IMR-90 (cell line): ENCODE measurements at regions not wholly inside any gene's neighbourhood (a gene's known extent, or its start where the extent isn't known, plus 50 kb on each side); places are given as distances from the start of the nearest gene placed in this dataset.

Experiments
- ATAC-seq: fragments of 200-7000 bp; cut with Tn5 transposase; 2 replicates; pipeline ENCODE4 v1.9.1; 2020; ENCODE audit warnings: low read depth, mild to moderate bottlenecking, moderate library complexity
- BruUV-seq: library from RNA; stranded (reverse); fragments of 400-500 nt; replicated peaks from 2 replicates; lab custom pipeline; 2021; lab: Mats Ljungman, UMichigan
- CTCF ChIA-PET: fragments of 300-600 bp; formaldehyde crosslinking; extraction: SDS; loops from one replicate; lab custom pipeline; 2021; ENCODE audit warnings: antibody characterized with exemption; lab: Yijun Ruan, JAX
- POLR2A ChIA-PET: fragments of 300-600 bp; sonication (Branson Sonifier 250); formaldehyde crosslinking; loops from one replicate; lab custom pipeline; 2022; ENCODE audit warnings: antibody characterized with exemption; ENCODE audit not compliant: unreplicated experiment; lab: Charles Lee
- DNase-seq: peaks from one replicate; pipeline ENCODE4 v3.0.0; 2013
- H2AFZ ChIP-seq: replicated peaks from 2 replicates; pipeline ENCODE3; 2013; ENCODE audit warnings: low read length, mild to moderate bottlenecking; ENCODE audit not compliant: poor library complexity
- H2AK5ac ChIP-seq: 2 replicates; pipeline ENCODE4 v1.6.1; 2013; ENCODE audit warnings: low read depth, low read length, inconsistent platforms
- H2AK9ac ChIP-seq: replicated peaks from 2 replicates; pipeline ENCODE3; 2013; ENCODE audit warnings: mild to moderate bottlenecking, low read depth, low read length, moderate library complexity; ENCODE audit not compliant: poor library complexity
- H2BK120ac ChIP-seq: 2 replicates; pipeline ENCODE4 v1.6.1; 2013; ENCODE audit warnings: low read depth, low read length, inconsistent platforms
- H2BK15ac ChIP-seq: 3 replicates; pipeline ENCODE4 v1.6.1; 2013; ENCODE audit warnings: low read depth, low read length, inconsistent platforms
- H2BK20ac ChIP-seq: 2 replicates; pipeline ENCODE4 v1.6.1; 2013; ENCODE audit warnings: low read depth, mild to moderate bottlenecking, inconsistent platforms, low read length, moderate library complexity
- H2BK5ac ChIP-seq: 2 replicates; pipeline ENCODE4 v1.6.1; 2013; ENCODE audit warnings: mild to moderate bottlenecking, low read depth, low read length, inconsistent platforms; ENCODE audit not compliant: poor library complexity, severe bottlenecking
- H3K14ac ChIP-seq: replicated peaks from 2 replicates; pipeline ENCODE4 v1.6.1; 2013; ENCODE audit warnings: low read depth, low read length, inconsistent platforms
- H3K18ac ChIP-seq: 2 replicates; pipeline ENCODE4 v1.6.1; 2013; ENCODE audit warnings: low read depth, low read length, control low read depth
- H3K23ac ChIP-seq: 2 replicates; pipeline ENCODE4 v1.6.1; 2013; ENCODE audit warnings: low read depth, low read length, inconsistent platforms
- H3K27ac ChIP-seq: 2 replicates; pipeline ENCODE4 v1.5.1; 2013; ENCODE audit warnings: mild to moderate bottlenecking, control low read depth, low read length; ENCODE audit not compliant: insufficient read depth
- H3K27me3 ChIP-seq: 2 replicates; pipeline ENCODE4 v1.6.1; 2013; ENCODE audit warnings: low read length; ENCODE audit not compliant: control insufficient read depth, insufficient read depth
- H3K36me3 ChIP-seq: 2 replicates; pipeline ENCODE4 v1.6.1; 2013; ENCODE audit warnings: low read length, mixed read lengths; ENCODE audit not compliant: control insufficient read depth, insufficient read depth
- H3K4ac ChIP-seq: 2 replicates; pipeline ENCODE4 v1.6.1; 2013; ENCODE audit warnings: low read depth, low read length, inconsistent platforms
- H3K4me1 ChIP-seq: 2 replicates; pipeline ENCODE4 v1.6.1; 2013; ENCODE audit warnings: low read length, mixed read lengths; ENCODE audit not compliant: control insufficient read depth, insufficient read depth
- H3K4me2 ChIP-seq: 2 replicates; pipeline ENCODE4 v1.6.1; 2013; ENCODE audit warnings: low read depth, mild to moderate bottlenecking, control low read depth, low read length, moderate library complexity
- H3K4me3 ChIP-seq: 2 replicates; pipeline ENCODE4 v1.5.1; 2013; ENCODE audit warnings: low read depth, mild to moderate bottlenecking, control low read depth, low read length, moderate library complexity; ENCODE audit not compliant: insufficient read depth
- H3K56ac ChIP-seq: 2 replicates; pipeline ENCODE4 v1.6.1; 2013; ENCODE audit warnings: low read length, inconsistent platforms; ENCODE audit not compliant: insufficient read depth; ENCODE audit errors: extremely low read depth
- H3K79me1 ChIP-seq, 2 experiments: 2 replicates each; pipeline ENCODE4 v1.6.1; 2013; ENCODE audit warnings: low read length in 2 of 2, inconsistent platforms in 1 of 2, low read depth in 1 of 2
- H3K9ac ChIP-seq: 2 replicates; pipeline ENCODE4 v1.6.1; 2013; ENCODE audit warnings: low read depth, low read length, control low read depth
- H3K9me1 ChIP-seq: 2 replicates; pipeline ENCODE4 v1.6.1; 2013; ENCODE audit warnings: low read length, inconsistent platforms; ENCODE audit not compliant: insufficient read depth
- H3K9me3 ChIP-seq: 2 replicates; pipeline ENCODE4 v1.6.1; 2013; ENCODE audit warnings: low read length; ENCODE audit not compliant: control insufficient read depth, insufficient read depth
- H4K20me1 ChIP-seq: 2 replicates; pipeline ENCODE4 v1.6.1; 2013; ENCODE audit warnings: low read length, inconsistent platforms; ENCODE audit not compliant: insufficient read depth
- H4K5ac ChIP-seq: 2 replicates; pipeline ENCODE4 v1.6.1; 2013; ENCODE audit warnings: mild to moderate bottlenecking, low read depth, low read length, control low read depth
- H4K8ac ChIP-seq, 2 experiments: 2 replicates each; pipeline ENCODE4 v1.6.1; 2013; ENCODE audit warnings: low read depth in 2 of 2, low read length in 2 of 2, control low read depth in 1 of 2, inconsistent platforms in 1 of 2
- H4K91ac ChIP-seq: 2 replicates; pipeline ENCODE4 v1.6.1; 2013; ENCODE audit warnings: low read depth, low read length, inconsistent platforms; ENCODE audit not compliant: insufficient read depth
- BHLHE40 ChIP-seq: fragments of 150-350 bp; IDR thresholded peaks from 2 replicates; pipeline ENCODE4 v1.6.1; 2016; ENCODE audit warnings: mild to moderate bottlenecking, low read depth, low read length
- CEBPB ChIP-seq: IDR thresholded peaks from 2 replicates; pipeline ENCODE4 v1.6.1; 2012; ENCODE audit warnings: low read depth, low read length, improper control_type of control experiment
- CHD1 ChIP-seq: IDR thresholded peaks from 2 replicates; pipeline ENCODE4 v1.6.1; 2012; ENCODE audit warnings: low read depth, low read length, improper control_type of control experiment
- FOS ChIP-seq: fragments of 150-350 bp; IDR thresholded peaks from 2 replicates; pipeline ENCODE4 v1.6.1; 2016; ENCODE audit warnings: low read depth, low read length
- MAFK ChIP-seq: IDR thresholded peaks from 2 replicates; pipeline ENCODE4 v1.6.1; 2012; ENCODE audit warnings: low read depth, low read length, improper control_type of control experiment
- MAZ ChIP-seq: IDR thresholded peaks from 2 replicates; pipeline ENCODE4 v1.6.1; 2012; ENCODE audit warnings: low read depth, mild to moderate bottlenecking, low read length, improper control_type of control experiment, moderate library complexity, borderline replicate concordance
- MXI1 ChIP-seq: IDR thresholded peaks from 2 replicates; pipeline ENCODE4 v1.6.1; 2012; ENCODE audit warnings: low read depth, mild to moderate bottlenecking, low read length, moderate library complexity, borderline replicate concordance
- NFE2L2 ChIP-seq: fragments of 150-350 bp; IDR thresholded peaks from 2 replicates; pipeline ENCODE4 v1.6.1; 2016; ENCODE audit warnings: low read depth, mild to moderate bottlenecking, low read length
- POLR2A ChIP-seq: IDR thresholded peaks from 2 replicates; pipeline ENCODE4 v1.6.1; 2012; ENCODE audit warnings: mild to moderate bottlenecking, low read depth, low read length
- RAD21 ChIP-seq: IDR thresholded peaks from 2 replicates; pipeline ENCODE4 v1.6.1; 2012; ENCODE audit warnings: low read length, improper control_type of control experiment
- RCOR1 ChIP-seq: IDR thresholded peaks from 2 replicates; pipeline ENCODE4 v1.6.1; 2012; ENCODE audit warnings: mild to moderate bottlenecking, low read length, improper control_type of control experiment; ENCODE audit not compliant: insufficient replicate concordance
- RFX5 ChIP-seq: IDR thresholded peaks from 2 replicates; pipeline ENCODE4 v1.8.0; 2012; ENCODE audit warnings: low read depth, mild to moderate bottlenecking, low read length, moderate library complexity
- SMC3 ChIP-seq: fragments of 150-350 bp; IDR thresholded peaks from 2 replicates; pipeline ENCODE4 v1.6.1; 2016; ENCODE audit warnings: low read depth, mild to moderate bottlenecking, antibody characterized with exemption, low read length, moderate library complexity
- WGBS, 2 experiments: methylation state at CpG; one replicate each; pipeline versions ENCODE4 v1.1.5 to v1.1.7; 2013; ENCODE audit warnings: missing lambda C conversion rate in 2 of 2; ENCODE audit not compliant: insufficient read length in 1 of 2; ENCODE audit errors: extremely low coverage in 2 of 2; 5-methylcytosine and 5-hydroxymethylcytosine counted together
- dilution Hi-C: fragments of 300-500 bp; cut with HindIII; formaldehyde crosslinking; loops from one replicate; pipeline ENCODE4 v1.14.3; 2018; ENCODE audit warnings: low sequenced_read_pairs; ENCODE audit not compliant: unreplicated experiment
- in situ Hi-C: fragments of 300-500 bp; cut with MboI; formaldehyde crosslinking; loops from 3 replicates; pipeline ENCODE4 v1.14.3; 2019; ENCODE audit warnings: low sequenced_read_pairs, inconsistent platforms, mixed read lengths
- intact Hi-C: fragments of 100-400 bp; cut with micrococcal nuclease; formaldehyde crosslinking; loops from 2 replicates; pipeline ENCODE4 v1.10.0; 2022
- TF ChIP-seq, protein P1 (sequence below): fragments of 150-350 bp; IDR thresholded peaks from 2 replicates; pipeline ENCODE4 v1.6.1; 2016; ENCODE audit warnings: low read depth, mild to moderate bottlenecking, low read length, moderate library complexity, borderline replicate concordance
- TF ChIP-seq, protein P2 (sequence below): fragments of 150-350 bp; IDR thresholded peaks from 2 replicates; pipeline ENCODE4 v1.6.1; 2017; ENCODE audit warnings: mild to moderate bottlenecking, antibody characterized with exemption, low read length, low read depth
- TF ChIP-seq, protein P3 (sequence below): conservative IDR thresholded peaks from 2 replicates; pipeline ENCODE4 v1.5.1; 2012; ENCODE audit warnings: mild to moderate bottlenecking, low read depth, low read length, improper control_type of control experiment

- H3K9me1 ChIP-seq = no peaks in the 10 kb centered on the region
- ATAC-seq (no peak), DNase-seq (no peak)
- no peak overlapping the region for H3K23ac ChIP-seq
- TF ChIP-seq, protein P1, sequence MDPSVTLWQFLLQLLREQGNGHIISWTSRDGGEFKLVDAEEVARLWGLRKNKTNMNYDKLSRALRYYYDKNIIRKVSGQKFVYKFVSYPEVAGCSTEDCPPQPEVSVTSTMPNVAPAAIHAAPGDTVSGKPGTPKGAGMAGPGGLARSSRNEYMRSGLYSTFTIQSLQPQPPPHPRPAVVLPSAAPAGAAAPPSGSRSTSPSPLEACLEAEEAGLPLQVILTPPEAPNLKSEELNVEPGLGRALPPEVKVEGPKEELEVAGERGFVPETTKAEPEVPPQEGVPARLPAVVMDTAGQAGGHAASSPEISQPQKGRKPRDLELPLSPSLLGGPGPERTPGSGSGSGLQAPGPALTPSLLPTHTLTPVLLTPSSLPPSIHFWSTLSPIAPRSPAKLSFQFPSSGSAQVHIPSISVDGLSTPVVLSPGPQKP = no peak
- TF ChIP-seq MAFK (no peak), CEBPB (no peak), RAD21 (no peak), NFE2L2 (no peak), RCOR1 (no peak), BHLHE40 (no peak), RFX5 (no peak), MAZ (no peak), MXI1 (no peak), FOS (no peak), POLR2A (no peak), SMC3 (no peak), CHD1 (no peak)
- TF ChIP-seq, protein P2, sequence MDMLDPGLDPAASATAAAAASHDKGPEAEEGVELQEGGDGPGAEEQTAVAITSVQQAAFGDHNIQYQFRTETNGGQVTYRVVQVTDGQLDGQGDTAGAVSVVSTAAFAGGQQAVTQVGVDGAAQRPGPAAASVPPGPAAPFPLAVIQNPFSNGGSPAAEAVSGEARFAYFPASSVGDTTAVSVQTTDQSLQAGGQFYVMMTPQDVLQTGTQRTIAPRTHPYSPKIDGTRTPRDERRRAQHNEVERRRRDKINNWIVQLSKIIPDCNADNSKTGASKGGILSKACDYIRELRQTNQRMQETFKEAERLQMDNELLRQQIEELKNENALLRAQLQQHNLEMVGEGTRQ = no peak
- TF ChIP-seq, protein P3, sequence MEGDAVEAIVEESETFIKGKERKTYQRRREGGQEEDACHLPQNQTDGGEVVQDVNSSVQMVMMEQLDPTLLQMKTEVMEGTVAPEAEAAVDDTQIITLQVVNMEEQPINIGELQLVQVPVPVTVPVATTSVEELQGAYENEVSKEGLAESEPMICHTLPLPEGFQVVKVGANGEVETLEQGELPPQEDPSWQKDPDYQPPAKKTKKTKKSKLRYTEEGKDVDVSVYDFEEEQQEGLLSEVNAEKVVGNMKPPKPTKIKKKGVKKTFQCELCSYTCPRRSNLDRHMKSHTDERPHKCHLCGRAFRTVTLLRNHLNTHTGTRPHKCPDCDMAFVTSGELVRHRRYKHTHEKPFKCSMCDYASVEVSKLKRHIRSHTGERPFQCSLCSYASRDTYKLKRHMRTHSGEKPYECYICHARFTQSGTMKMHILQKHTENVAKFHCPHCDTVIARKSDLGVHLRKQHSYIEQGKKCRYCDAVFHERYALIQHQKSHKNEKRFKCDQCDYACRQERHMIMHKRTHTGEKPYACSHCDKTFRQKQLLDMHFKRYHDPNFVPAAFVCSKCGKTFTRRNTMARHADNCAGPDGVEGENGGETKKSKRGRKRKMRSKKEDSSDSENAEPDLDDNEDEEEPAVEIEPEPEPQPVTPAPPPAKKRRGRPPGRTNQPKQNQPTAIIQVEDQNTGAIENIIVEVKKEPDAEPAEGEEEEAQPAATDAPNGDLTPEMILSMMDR = no peak
- no peak overlapping the region for H4K91ac ChIP-seq
- no peak overlapping the region for H3K56ac ChIP-seq
- no peak overlapping the region for H3K4ac ChIP-seq
- no TSS peak for BruUV-seq
- no peak overlapping the region for H3K4me3 ChIP-seq
- no peak overlapping the region for H3K4me2 ChIP-seq
- no peak overlapping the region for H2AK9ac ChIP-seq
- no peaks in the 10 kb centered on the region for H3K36me3 ChIP-seq
- intact Hi-C loops = no loop called here
- H3K18ac ChIP-seq = no peak overlapping the region
- no peak overlapping the region for H3K27ac ChIP-seq
- no peak overlapping the region for H4K5ac ChIP-seq
- no peaks in the 10 kb centered on the region for H3K9me3 ChIP-seq
- H3K14ac ChIP-seq = no peak overlapping the region
- H4K8ac ChIP-seq = no peak overlapping the region
- no peak overlapping the region for H2BK15ac ChIP-seq
- no peaks in the 10 kb centered on the region; the same call in 1 of the 2 replicates for H3K27me3 ChIP-seq
- H2BK20ac ChIP-seq = no peak overlapping the region
- H3K79me1 ChIP-seq = no peaks in the 10 kb centered on the region
- no peak overlapping the region for H2BK5ac ChIP-seq
- H2AK5ac ChIP-seq = no peak overlapping the region
- no peak overlapping the region for H3K9ac ChIP-seq
- ChIA-PET CTCF (no interaction called here), POLR2A (interaction anchor here (0.6 kb wide), 1 partner anchor 369 kb away, joined by 3 read pairs; no protein-coding TSS in a partner anchor)
- WGBS, 2 experiments = 0% methylated on average over 1 of the region's 6 CpGs; no CpG with 5 or more reads in 1 of the 2 experiments
- no peaks in the 10 kb centered on the region for H3K4me1 ChIP-seq
- no peak overlapping the region for H2AFZ ChIP-seq
- no peak overlapping the region for H2BK120ac ChIP-seq
- H4K20me1 ChIP-seq = no peaks in the 10 kb centered on the region
- dilution Hi-C loops = no loop called here
- in situ Hi-C loops = no loop called here
Measured at GRCh38 chr4:55765070-55765469, 54.5 kb upstream of the EXOC1L start.
